Suprapubic skin (tissue), 4 donors: ENCODE measurements at regions not wholly inside any gene's neighbourhood (a gene's known extent, or its start where the extent isn't known, plus 50 kb on each side); places are given as distances from the start of the nearest gene placed in this dataset.

Experiments used
- DNase-seq, 2 donors: peaks; one replicate each; pipeline ENCODE4 v3.0.0-alpha.2; 2019; ENCODE audit warnings: low spot score in 2 of 2
- H3K27ac ChIP-seq: fragments of 200-600 bp; sonication (generic); one replicate; pipeline ENCODE4 v1.5.1; 2019
- H3K27me3 ChIP-seq: fragments of 200-600 bp; sonication (generic); one replicate; pipeline ENCODE4 v1.5.1; 2019
- H3K36me3 ChIP-seq: fragments of 200-600 bp; sonication (generic); one replicate; pipeline ENCODE4 v1.5.1; 2019
- H3K4me1 ChIP-seq: fragments of 200-600 bp; sonication (generic); one replicate; pipeline ENCODE4 v1.5.1; 2019
- H3K4me3 ChIP-seq: fragments of 200-600 bp; sonication (generic); one replicate; pipeline ENCODE4 v1.5.1; 2019; ENCODE audit warnings: mild to moderate bottlenecking
- H3K9me3 ChIP-seq: fragments of 200-600 bp; sonication (generic); one replicate; pipeline ENCODE4 v1.5.1; 2019
- CTCF ChIP-seq, 2 donors: fragments of 200-600 bp in 1 of 2; fragments of 450-650 bp in 1 of 2; sonication (generic) in 1 of 2; IDR thresholded peaks; one replicate each; pipeline ENCODE4 v1.5.1; 2016 to 2019; ENCODE audit warnings: antibody characterized with exemption in 2 of 2, mild to moderate bottlenecking in 1 of 2, moderate library complexity in 1 of 2
- EP300 ChIP-seq: sonication (generic); formaldehyde crosslinking; IDR thresholded peaks from one replicate; pipeline ENCODE4 v1.6.1; 2017; ENCODE audit warnings: antibody characterized with exemption
- POLR2A ChIP-seq, 2 donors: fragments of 450-650 bp; IDR thresholded peaks; one replicate each; pipeline ENCODE4 v1.6.1; 2017; ENCODE audit warnings: antibody characterized with exemption in 2 of 2, mild to moderate bottlenecking in 2 of 2, moderate library complexity in 2 of 2
- POLR2AphosphoS5 ChIP-seq, 3 donors: sonication (generic); formaldehyde crosslinking; IDR thresholded peaks; one replicate each; pipeline ENCODE4 v1.6.1; 2017; ENCODE audit warnings: antibody characterized with exemption in 3 of 3
- WGBS: methylation state at CpG from one replicate; pipeline ENCODE4 v1.1.5; 2018; 5-methylcytosine and 5-hydroxymethylcytosine counted together

GRCh38 chr14:34098985-34099349 is 148.1 kb upstream of the EGLN3 start:
- Histone ChIP-seq H3K4me1 (peaks cover 37% of the 10 kb centered on the region), H3K27me3 (no peaks in the 10 kb centered on the region), H3K9me3 (no peaks in the 10 kb centered on the region), H3K4me3 (no peak overlapping the region), H3K36me3 (no peaks in the 10 kb centered on the region), H3K27ac (peak overlapping the region; percentile 75)
- no peak for DNase-seq
- no peak for TF ChIP-seq CTCF (IDR thresholded peaks at IDR 0.05)
- TF ChIP-seq POLR2AphosphoS5 (IDR thresholded peaks at IDR 0.05), result no peak
- TF ChIP-seq POLR2A (IDR thresholded peaks at IDR 0.05), result no peak
- no peak for TF ChIP-seq EP300

GRCh38 chr14:34098045-34098984 is 147.4 kb upstream of the EGLN3 start:
- no peaks in the 10 kb centered on the region for H3K36me3 ChIP-seq
- TF ChIP-seq CTCF (IDR thresholded peaks at IDR 0.05) (peak; percentile 28 to 36), EP300 (no peak)
- WGBS, result 39% methylated on average over 8 of the region's 8 CpGs
- peak overlapping the region; percentile 75 for H3K27ac ChIP-seq
- H3K4me3 ChIP-seq, result no peak overlapping the region
- DNase-seq, result no peak
- no peaks in the 10 kb centered on the region for H3K27me3 ChIP-seq
- peaks cover 37% of the 10 kb centered on the region for H3K4me1 ChIP-seq
- H3K9me3 ChIP-seq, result no peaks in the 10 kb centered on the region

GRCh38 chr14:34097644-34098043 is 146.8 kb upstream of the EGLN3 start:
- DNase-seq, result no peak
- no peak overlapping the region for H3K4me3 ChIP-seq
- 76% methylated on average over 7 of the region's 9 CpGs for WGBS
- H3K9me3 ChIP-seq, result no peaks in the 10 kb centered on the region
- peak overlapping the region; percentile 75 for H3K27ac ChIP-seq
- H3K36me3 ChIP-seq, result no peaks in the 10 kb centered on the region
- TF ChIP-seq POLR2AphosphoS5 (IDR thresholded peaks at IDR 0.05) (no peak), POLR2A (IDR thresholded peaks at IDR 0.05) (no peak), CTCF (IDR thresholded peaks at IDR 0.05) (no peak), EP300 (no peak)
- peaks cover 37% of the 10 kb centered on the region for H3K4me1 ChIP-seq
- no peaks in the 10 kb centered on the region for H3K27me3 ChIP-seq

GRCh38 chr14:34094384-34094783 is 143.5 kb upstream of the EGLN3 start:
- H3K27ac ChIP-seq, result no peak overlapping the region

More at GRCh38 chr14:34094384-34094783, 143.5 kb upstream of the EGLN3 start:
- DNase-seq, result no peak
- no peak overlapping the region for H3K4me3 ChIP-seq
- H3K9me3 ChIP-seq, result no peaks in the 10 kb centered on the region
- H3K4me1 ChIP-seq, result peaks cover 27% of the 10 kb centered on the region
- no peaks in the 10 kb centered on the region for H3K27me3 ChIP-seq
- TF ChIP-seq POLR2AphosphoS5 (IDR thresholded peaks at IDR 0.05) (no peak), CTCF (IDR thresholded peaks at IDR 0.05) (no peak), POLR2A (IDR thresholded peaks at IDR 0.05) (no peak), EP300 (no peak)
- no peaks in the 10 kb centered on the region for H3K36me3 ChIP-seq
